ENCODE measurements at regions not wholly inside any gene's neighbourhood (a gene's known extent, or its start where the extent isn't known, plus 50 kb on each side); places are given as distances from the start of the nearest gene placed in this dataset.

GRCh38 chr4:114209584-114209983 is 230.1 kb upstream of the ARSJ start:
- Histone ChIP-seq H3K27ac (ENCODE audit: low read length) (no peak overlapping the region), H3K4me3 (ENCODE audit: low read length) (no peak overlapping the region), H3K27me3 (ENCODE audit: control insufficient read depth, insufficient read depth, low read length) (peaks cover 2% of the 10 kb centered on the region), H3K4me1 (ENCODE audit: control insufficient read depth, insufficient read depth, low read length) (no peaks in the 10 kb centered on the region), H3K9me3 (ENCODE audit: control insufficient read depth, insufficient read depth, low read length) (no peaks in the 10 kb centered on the region), H3K36me3 (ENCODE audit: control insufficient read depth, insufficient read depth, low read length) (no peaks in the 10 kb centered on the region)
- Mint-ChIP-seq H3K27ac (no peak overlapping the region), H3K27me3 (ENCODE audit: low read depth in 2 of 2) (no peaks in the 10 kb centered on the region), H3K4me1 (no peaks in the 10 kb centered on the region), H3K4me3 (no peak overlapping the region), H3K9me3 (no peaks in the 10 kb centered on the region), H3K36me3 (no peaks in the 10 kb centered on the region)
- DNase-seq (no peak), ATAC-seq (no peak)
- no peak for TF ChIP-seq CTCF (IDR thresholded peaks at IDR 0.05)
- intact Hi-C loops (cut with micrococcal nuclease) = no loop called here

GRCh38 chr4:114211556-114211955 is 232.1 kb upstream of the ARSJ start:
- DNase-seq (no peak), ATAC-seq (no peak)
- no peak overlapping the region for H3K27ac ChIP-seq (ENCODE audit: low read length)
- H3K4me3 Mint-ChIP-seq = no peak overlapping the region
- H3K9me3 Mint-ChIP-seq = peaks cover 0 to 2% of the 10 kb centered on the region in 2 donors
- H3K27ac Mint-ChIP-seq = no peak overlapping the region
- no peaks in the 10 kb centered on the region for H3K27me3 Mint-ChIP-seq (ENCODE audit: low read depth in 2 of 2)
- H3K36me3 ChIP-seq (ENCODE audit: control insufficient read depth, insufficient read depth, low read length) = no peaks in the 10 kb centered on the region
- TF ChIP-seq CTCF (IDR thresholded peaks at IDR 0.05) = no peak
- H3K4me1 ChIP-seq (ENCODE audit: control insufficient read depth, insufficient read depth, low read length) = no peaks in the 10 kb centered on the region
- H3K36me3 Mint-ChIP-seq = no peaks in the 10 kb centered on the region
- WGBS (ENCODE audit: insufficient coverage) = 98% methylated on average over 3 of the region's 3 CpGs
- intact Hi-C loops (cut with micrococcal nuclease) = no loop called here
- no peaks in the 10 kb centered on the region for H3K9me3 ChIP-seq (ENCODE audit: control insufficient read depth, insufficient read depth, low read length)
- H3K4me3 ChIP-seq (ENCODE audit: low read length) = no peak overlapping the region
- no peaks in the 10 kb centered on the region for H3K4me1 Mint-ChIP-seq
- H3K27me3 ChIP-seq (ENCODE audit: control insufficient read depth, insufficient read depth, low read length) = no peaks in the 10 kb centered on the region

- Mint-ChIP-seq H3K4me3 (no peak overlapping the region), H3K4me1 (no peaks in the 10 kb centered on the region), H3K9me3 (peaks cover 0 to 2% of the 10 kb centered on the region in 2 donors), H3K36me3 (no peaks in the 10 kb centered on the region), H3K27ac (no peak overlapping the region), H3K27me3 (ENCODE audit: low read depth in 2 of 2) (no peaks in the 10 kb centered on the region)
- DNase-seq = no peak
- no peak overlapping the region for H3K4me3 ChIP-seq (ENCODE audit: low read length)
- no peaks in the 10 kb centered on the region for H3K27me3 ChIP-seq (ENCODE audit: control insufficient read depth, insufficient read depth, low read length)
- H3K4me1 ChIP-seq (ENCODE audit: control insufficient read depth, insufficient read depth, low read length) = no peaks in the 10 kb centered on the region
- no peak for ATAC-seq
- intact Hi-C loops (cut with micrococcal nuclease) = no loop called here
- no peaks in the 10 kb centered on the region for H3K36me3 ChIP-seq (ENCODE audit: control insufficient read depth, insufficient read depth, low read length)
- TF ChIP-seq CTCF (IDR thresholded peaks at IDR 0.05) = no peak
- H3K9me3 ChIP-seq (ENCODE audit: control insufficient read depth, insufficient read depth, low read length) = no peaks in the 10 kb centered on the region
- 90% methylated on average over 8 of the region's 10 CpGs for WGBS (ENCODE audit: insufficient coverage)
- no peak overlapping the region for H3K27ac ChIP-seq (ENCODE audit: low read length)
Observed at GRCh38 chr4:114217150-114217817, 237.8 kb upstream of the ARSJ start.

GRCh38 chr4:114223580-114223979 is 244.1 kb upstream of the ARSJ start:
- intact Hi-C loops (cut with micrococcal nuclease) = no loop called here
- H3K27me3 Mint-ChIP-seq (ENCODE audit: low read depth in 2 of 2) = no peaks in the 10 kb centered on the region
- H3K9me3 ChIP-seq (ENCODE audit: control insufficient read depth, insufficient read depth, low read length) = no peaks in the 10 kb centered on the region
- H3K4me3 Mint-ChIP-seq = no peak overlapping the region
- H3K36me3 ChIP-seq (ENCODE audit: control insufficient read depth, insufficient read depth, low read length) = no peaks in the 10 kb centered on the region
- H3K4me3 ChIP-seq (ENCODE audit: low read length) = no peak overlapping the region
- H3K36me3 Mint-ChIP-seq = no peaks in the 10 kb centered on the region
- H3K4me1 Mint-ChIP-seq = no peaks in the 10 kb centered on the region
- no peaks in the 10 kb centered on the region for H3K4me1 ChIP-seq (ENCODE audit: control insufficient read depth, insufficient read depth, low read length)
- no peaks in the 10 kb centered on the region for H3K27me3 ChIP-seq (ENCODE audit: control insufficient read depth, insufficient read depth, low read length)
- H3K27ac Mint-ChIP-seq = no peak overlapping the region
- no peaks in the 10 kb centered on the region for H3K9me3 Mint-ChIP-seq
- 60% methylated on average over 1 of the region's 1 CpG for WGBS (ENCODE audit: insufficient coverage)
- DNase-seq (no peak), ATAC-seq (no peak)
- no peak overlapping the region for H3K27ac ChIP-seq (ENCODE audit: low read length)
- TF ChIP-seq CTCF (IDR thresholded peaks at IDR 0.05) = no peak
